Endothelial cell (in vitro differentiated cells): ENCODE measurements at regions not wholly inside any gene's neighbourhood (a gene's known extent, or its start where the extent isn't known, plus 50 kb on each side); places are given as distances from the start of the nearest gene placed in this dataset.
A peak's percentile ranks its signal among the peaks of the same experiment; 100 is the strongest.

Source experiments
- DNase-seq: peaks from one replicate; pipeline ENCODE4 v3.0.0; 2021; ENCODE audit warnings: low spot score
- H3K27ac Mint-ChIP-seq: one replicate; pipeline ENCODE4 v1.8.0; 2021; ENCODE audit warnings: mixed read lengths, inconsistent platforms; ENCODE audit not compliant: unreplicated experiment
- H3K27me3 Mint-ChIP-seq: one replicate; pipeline ENCODE4 v1.8.0; 2021; ENCODE audit warnings: mild to moderate bottlenecking, moderate library complexity, mixed read lengths, inconsistent platforms; ENCODE audit not compliant: unreplicated experiment
- H3K36me3 Mint-ChIP-seq: one replicate; pipeline ENCODE4 v1.8.0; 2021; ENCODE audit warnings: mild to moderate bottlenecking, low read depth, mixed read lengths, inconsistent platforms; ENCODE audit not compliant: unreplicated experiment
- H3K4me1 Mint-ChIP-seq: one replicate; pipeline ENCODE4 v1.8.0; 2021; ENCODE audit warnings: mild to moderate bottlenecking, mixed read lengths, inconsistent platforms; ENCODE audit not compliant: unreplicated experiment
- H3K4me3 Mint-ChIP-seq: one replicate; pipeline ENCODE4 v1.8.0; 2021; ENCODE audit warnings: mild to moderate bottlenecking, mixed read lengths, inconsistent platforms; ENCODE audit not compliant: unreplicated experiment
- H3K9me3 Mint-ChIP-seq: one replicate; pipeline ENCODE4 v1.8.0; 2021; ENCODE audit warnings: mixed read lengths, inconsistent platforms; ENCODE audit not compliant: unreplicated experiment
- TF ChIP-seq, protein P1 (sequence below): fragments of 200-600 bp; sonication (generic); IDR thresholded peaks from one replicate; pipeline ENCODE4 v1.5.0; 2021; ENCODE audit warnings: antibody characterized with exemption; ENCODE audit not compliant: unreplicated experiment

DNA sequence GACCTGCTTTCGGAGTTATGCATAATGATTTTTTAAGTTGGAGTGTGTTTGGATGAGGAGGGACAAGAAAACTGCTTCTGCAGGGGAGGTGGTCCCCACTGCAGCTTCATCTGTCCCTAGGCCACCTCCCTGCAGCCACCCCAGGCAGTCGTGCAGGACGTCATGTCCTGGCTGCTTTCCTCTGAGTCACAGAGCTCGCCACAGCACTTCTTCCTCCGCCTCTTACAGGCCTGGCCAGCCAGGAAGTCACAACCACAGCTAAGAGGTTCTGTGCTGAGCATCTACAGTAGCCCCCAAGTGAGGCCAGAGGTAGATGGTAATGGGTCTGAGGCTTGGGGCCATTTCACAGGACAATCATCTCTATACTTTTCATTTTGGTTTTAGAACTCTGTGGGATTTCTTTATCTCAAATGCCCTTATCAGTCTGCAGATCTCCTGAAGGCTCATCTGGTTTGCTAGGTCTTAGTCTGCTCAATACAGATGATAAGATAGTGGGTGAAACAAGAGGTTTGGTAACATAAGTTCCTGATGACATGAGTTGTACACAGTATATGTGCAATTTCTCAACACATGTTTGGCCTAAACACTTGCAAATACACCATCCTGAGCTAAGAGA, 106.4 kb downstream of the ARF6 start:
- Mint-ChIP-seq H3K27me3 (peaks cover 8% of the 10 kb centered on the region), H3K9me3 (no peaks in the 10 kb centered on the region), H3K4me3 (no peak overlapping the region), H3K36me3 (no peaks in the 10 kb centered on the region), H3K4me1 (peaks cover 32% of the 10 kb centered on the region), H3K27ac (no peak overlapping the region)
- TF ChIP-seq, protein P1, sequence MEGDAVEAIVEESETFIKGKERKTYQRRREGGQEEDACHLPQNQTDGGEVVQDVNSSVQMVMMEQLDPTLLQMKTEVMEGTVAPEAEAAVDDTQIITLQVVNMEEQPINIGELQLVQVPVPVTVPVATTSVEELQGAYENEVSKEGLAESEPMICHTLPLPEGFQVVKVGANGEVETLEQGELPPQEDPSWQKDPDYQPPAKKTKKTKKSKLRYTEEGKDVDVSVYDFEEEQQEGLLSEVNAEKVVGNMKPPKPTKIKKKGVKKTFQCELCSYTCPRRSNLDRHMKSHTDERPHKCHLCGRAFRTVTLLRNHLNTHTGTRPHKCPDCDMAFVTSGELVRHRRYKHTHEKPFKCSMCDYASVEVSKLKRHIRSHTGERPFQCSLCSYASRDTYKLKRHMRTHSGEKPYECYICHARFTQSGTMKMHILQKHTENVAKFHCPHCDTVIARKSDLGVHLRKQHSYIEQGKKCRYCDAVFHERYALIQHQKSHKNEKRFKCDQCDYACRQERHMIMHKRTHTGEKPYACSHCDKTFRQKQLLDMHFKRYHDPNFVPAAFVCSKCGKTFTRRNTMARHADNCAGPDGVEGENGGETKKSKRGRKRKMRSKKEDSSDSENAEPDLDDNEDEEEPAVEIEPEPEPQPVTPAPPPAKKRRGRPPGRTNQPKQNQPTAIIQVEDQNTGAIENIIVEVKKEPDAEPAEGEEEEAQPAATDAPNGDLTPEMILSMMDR: no peak
- peak; percentile 16 for DNase-seq

DNA sequence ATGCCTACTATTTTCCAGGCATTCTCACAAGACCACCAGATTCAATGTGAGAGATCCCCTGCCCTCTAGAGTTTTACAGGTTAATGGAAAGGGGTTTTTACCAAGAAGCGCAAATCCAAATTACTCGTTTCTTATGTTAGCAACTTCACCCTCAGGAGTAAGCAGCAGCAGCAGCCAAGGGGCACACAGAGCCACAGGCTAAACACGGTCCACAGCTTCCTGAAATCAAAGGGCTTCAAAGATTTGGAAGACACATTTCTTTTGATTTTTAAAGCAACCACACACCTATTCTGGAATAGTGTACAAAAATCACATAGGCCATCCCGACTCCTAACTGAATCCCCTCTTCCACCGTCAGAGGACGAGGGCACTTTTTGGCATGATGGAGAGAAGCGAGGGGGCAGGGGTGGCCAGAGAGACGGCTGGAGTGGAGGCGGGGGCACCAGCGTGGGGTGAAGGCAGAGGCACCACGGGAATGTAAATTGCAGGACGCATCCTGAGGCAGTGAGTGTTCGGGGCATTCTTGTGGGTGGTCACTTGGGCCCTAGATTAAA, 107.0 kb downstream of the ARF6 start:
- H3K27ac Mint-ChIP-seq: no peak overlapping the region
- H3K36me3 Mint-ChIP-seq: no peaks in the 10 kb centered on the region
- DNase-seq: no peak
- H3K27me3 Mint-ChIP-seq: peaks cover 6% of the 10 kb centered on the region
- H3K9me3 Mint-ChIP-seq: no peaks in the 10 kb centered on the region
- no peak overlapping the region for H3K4me3 Mint-ChIP-seq
- TF ChIP-seq, protein P1: no peak
- H3K4me1 Mint-ChIP-seq: peaks cover 32% of the 10 kb centered on the region

DNA sequence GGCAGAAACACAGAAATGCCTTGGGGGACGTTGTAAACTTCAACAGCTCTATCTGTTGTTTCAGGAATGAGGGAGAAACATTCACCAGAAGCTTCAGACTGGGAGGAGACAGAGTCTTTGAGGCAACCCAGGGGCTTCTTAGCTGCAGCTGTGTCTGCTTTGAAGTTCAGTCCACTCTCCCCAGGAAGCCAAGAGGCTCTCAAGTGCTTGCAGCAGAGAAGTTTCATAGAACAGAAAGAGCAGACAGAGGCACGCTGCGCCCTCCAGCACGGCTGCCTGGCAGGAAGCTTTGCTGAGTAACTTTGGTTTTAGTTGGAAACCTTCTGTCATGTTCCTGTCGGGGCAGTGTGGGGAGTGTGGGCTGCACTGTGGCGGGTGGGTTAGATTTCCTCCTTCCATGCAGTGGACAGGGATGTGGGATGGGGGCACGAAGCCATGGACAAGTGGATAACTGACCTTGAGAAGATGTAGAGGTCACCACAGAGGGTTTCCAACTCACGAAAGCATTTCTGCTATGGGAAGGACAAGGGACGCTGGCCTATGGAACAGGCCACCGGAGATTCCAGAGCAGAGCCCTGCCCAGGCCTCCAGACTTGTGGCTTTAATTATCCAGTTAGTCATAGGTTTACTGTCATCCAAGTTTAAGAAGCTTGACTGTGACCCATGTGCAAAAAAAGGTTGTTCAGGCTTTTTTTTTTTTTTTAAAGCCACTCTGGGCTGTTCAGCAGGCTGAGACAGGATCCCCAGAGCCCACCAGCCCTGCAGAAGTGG, 107.7 kb downstream of the ARF6 start:
- Mint-ChIP-seq H3K27ac (no peak overlapping the region), H3K4me3 (no peak overlapping the region), H3K9me3 (no peaks in the 10 kb centered on the region), H3K4me1 (peaks cover 36% of the 10 kb centered on the region), H3K36me3 (no peaks in the 10 kb centered on the region), H3K27me3 (peaks cover 8% of the 10 kb centered on the region)
- DNase-seq: no peak
- TF ChIP-seq, protein P1: no peak

DNA sequence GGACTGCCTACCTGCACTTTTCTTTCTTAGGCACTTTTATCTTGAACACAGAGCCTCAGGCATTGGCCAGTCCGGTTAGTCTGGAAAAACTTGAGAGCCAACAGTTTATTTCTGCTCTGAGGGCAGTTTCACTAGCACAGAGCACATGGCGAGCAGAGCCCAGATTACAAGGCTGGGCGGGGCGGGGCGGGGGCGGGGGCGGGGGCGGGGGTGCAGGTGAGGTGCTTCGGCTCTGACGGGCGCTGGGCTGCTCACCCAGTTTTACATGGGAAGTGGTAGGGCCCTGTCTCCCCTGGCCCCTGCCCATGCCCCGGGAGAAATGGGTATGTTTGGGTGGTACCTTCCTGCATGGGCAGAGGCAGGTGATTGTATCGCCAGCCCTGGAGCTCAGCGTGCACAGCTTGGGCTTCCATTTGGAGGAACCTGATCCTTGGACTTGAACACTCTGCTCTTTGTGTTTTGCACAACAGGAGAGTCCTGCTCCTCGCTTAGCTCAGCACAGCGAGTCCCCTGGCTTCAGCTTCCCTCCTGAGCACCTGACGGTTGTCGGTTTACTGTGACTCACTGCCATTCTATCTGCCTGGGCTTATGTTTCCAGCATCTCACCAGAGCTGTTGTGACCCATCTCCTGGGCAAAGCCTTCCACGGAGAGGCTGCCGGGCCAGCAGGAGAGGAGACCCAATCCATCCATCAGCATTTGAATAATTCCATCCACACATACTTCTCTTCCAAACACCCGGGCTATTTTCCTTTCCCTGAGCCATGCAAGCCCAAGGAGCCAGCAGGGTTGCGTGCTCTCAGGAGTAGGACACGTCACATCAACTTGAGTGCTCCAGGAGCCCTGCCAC, 108.5 kb downstream of the ARF6 start:
- H3K36me3 Mint-ChIP-seq: no peaks in the 10 kb centered on the region
- H3K27me3 Mint-ChIP-seq: peaks cover 8% of the 10 kb centered on the region
- TF ChIP-seq, protein P1: no peak
- no peak overlapping the region for H3K27ac Mint-ChIP-seq
- H3K9me3 Mint-ChIP-seq: no peaks in the 10 kb centered on the region
- peaks cover 36% of the 10 kb centered on the region for H3K4me1 Mint-ChIP-seq
- DNase-seq: no peak
- no peak overlapping the region for H3K4me3 Mint-ChIP-seq
